SU-DHL-6 (cell line): ENCODE measurements at regions not wholly inside any gene's neighbourhood (a gene's known extent, or its start where the extent isn't known, plus 50 kb on each side); places are given as distances from the start of the nearest gene placed in this dataset.

Source experiments
- CTCF ChIP-seq: fragments of 200-600 bp; sonication (generic); IDR thresholded peaks from one replicate; pipeline ENCODE4 v1.5.1; 2017; ENCODE audit warnings: antibody characterized with exemption, mild to moderate bottlenecking, low read length, moderate library complexity; ENCODE audit not compliant: insufficient read depth, poor library complexity, severe bottlenecking
- EZH2phosphoT487 ChIP-seq: fragments of 200-600 bp; sonication (generic), shearing (Covaris generic); conservative IDR thresholded peaks from 2 replicates; pipeline ENCODE4 v1.6.1; 2018; ENCODE audit warnings: mild to moderate bottlenecking, antibody characterized with exemption, low read length, moderate library complexity, mixed read lengths

GRCh38 chr4:30126351-30126750, 593.8 kb upstream of the PCDH7 start:
- TF ChIP-seq CTCF (no peak), EZH2phosphoT487 (no peak)
